ENCODE measurements at regions not wholly inside any gene's neighbourhood (a gene's known extent, or its start where the extent isn't known, plus 50 kb on each side); places are given as distances from the start of the nearest gene placed in this dataset.
A peak's percentile ranks its signal among the peaks of the same experiment; 100 is the strongest.

DNA sequence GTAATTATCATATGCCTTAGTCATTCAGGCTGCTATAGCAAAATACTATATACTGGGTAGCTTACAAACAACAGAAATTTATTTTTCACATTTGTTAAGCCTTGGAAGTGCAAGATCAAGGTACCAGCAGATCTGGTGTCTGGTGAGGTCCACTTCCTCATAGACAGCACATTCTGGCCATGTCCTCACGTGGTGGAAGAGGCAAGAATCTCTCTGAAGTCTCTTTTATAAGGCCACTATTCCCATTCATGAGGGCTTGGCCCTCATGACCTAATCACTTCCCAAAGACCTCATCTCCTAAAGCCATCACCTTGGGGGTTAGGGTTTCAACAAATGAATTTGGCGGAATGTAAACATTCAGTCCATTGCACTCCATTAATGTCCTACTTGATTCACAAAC is 137.5 kb upstream of the C1GALT1 start:
- ATAC-seq (no peak), DNase-seq (no peak), FAIRE-seq (no peak)
- no peak overlapping the region for H3K4me3 ChIP-seq
- intact Hi-C loops (cut with DNase I): no loop called here
- TF ChIP-seq, protein P1, sequence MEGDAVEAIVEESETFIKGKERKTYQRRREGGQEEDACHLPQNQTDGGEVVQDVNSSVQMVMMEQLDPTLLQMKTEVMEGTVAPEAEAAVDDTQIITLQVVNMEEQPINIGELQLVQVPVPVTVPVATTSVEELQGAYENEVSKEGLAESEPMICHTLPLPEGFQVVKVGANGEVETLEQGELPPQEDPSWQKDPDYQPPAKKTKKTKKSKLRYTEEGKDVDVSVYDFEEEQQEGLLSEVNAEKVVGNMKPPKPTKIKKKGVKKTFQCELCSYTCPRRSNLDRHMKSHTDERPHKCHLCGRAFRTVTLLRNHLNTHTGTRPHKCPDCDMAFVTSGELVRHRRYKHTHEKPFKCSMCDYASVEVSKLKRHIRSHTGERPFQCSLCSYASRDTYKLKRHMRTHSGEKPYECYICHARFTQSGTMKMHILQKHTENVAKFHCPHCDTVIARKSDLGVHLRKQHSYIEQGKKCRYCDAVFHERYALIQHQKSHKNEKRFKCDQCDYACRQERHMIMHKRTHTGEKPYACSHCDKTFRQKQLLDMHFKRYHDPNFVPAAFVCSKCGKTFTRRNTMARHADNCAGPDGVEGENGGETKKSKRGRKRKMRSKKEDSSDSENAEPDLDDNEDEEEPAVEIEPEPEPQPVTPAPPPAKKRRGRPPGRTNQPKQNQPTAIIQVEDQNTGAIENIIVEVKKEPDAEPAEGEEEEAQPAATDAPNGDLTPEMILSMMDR (IDR thresholded peaks at IDR 0.05): no peak
- H3K4me1 ChIP-seq: no peaks in the 10 kb centered on the region
- 44 to 68% methylated on average over 2 of the region's 2 CpGs for WGBS, 2 donors
- no peaks in the 10 kb centered on the region for H3K9me3 ChIP-seq
- H3K36me3 ChIP-seq: no peaks in the 10 kb centered on the region
- H3K27ac ChIP-seq: no peak overlapping the region
- H3K27me3 ChIP-seq: no peaks in the 10 kb centered on the region

DNA sequence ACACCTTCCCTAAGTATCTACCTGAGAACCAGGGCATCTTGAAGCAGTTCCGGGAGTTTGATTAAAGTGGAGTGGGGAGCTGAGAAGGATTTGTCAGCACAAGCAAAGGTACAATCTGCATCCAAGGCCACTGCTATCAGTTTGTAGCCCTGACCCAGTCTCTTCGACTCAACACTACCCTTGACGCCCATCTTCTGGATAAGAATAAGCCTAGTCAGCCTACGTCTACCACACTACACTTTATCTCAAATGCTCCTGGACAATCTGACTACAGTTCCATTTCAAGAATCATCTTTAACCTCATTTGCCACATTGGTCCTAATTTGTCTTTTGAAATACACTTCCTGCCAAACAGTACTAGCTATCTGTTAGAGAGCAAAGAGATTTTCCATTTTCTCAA is 134.1 kb upstream of the C1GALT1 start:
- DNase-seq (no peak), FAIRE-seq (no peak), ATAC-seq (no peak)
- Histone ChIP-seq H3K9me3 (no peaks in the 10 kb centered on the region), H3K27me3 (no peaks in the 10 kb centered on the region), H3K36me3 (no peaks in the 10 kb centered on the region), H3K27ac (no peak overlapping the region), H3K4me1 (no peaks in the 10 kb centered on the region), H3K4me3 (no peak overlapping the region)
- TF ChIP-seq, protein P1 (IDR thresholded peaks at IDR 0.05): no peak
- intact Hi-C loops (cut with DNase I): no loop called here
- 48 to 52% methylated on average over 4 of the region's 4 CpGs for WGBS, 2 donors

DNA sequence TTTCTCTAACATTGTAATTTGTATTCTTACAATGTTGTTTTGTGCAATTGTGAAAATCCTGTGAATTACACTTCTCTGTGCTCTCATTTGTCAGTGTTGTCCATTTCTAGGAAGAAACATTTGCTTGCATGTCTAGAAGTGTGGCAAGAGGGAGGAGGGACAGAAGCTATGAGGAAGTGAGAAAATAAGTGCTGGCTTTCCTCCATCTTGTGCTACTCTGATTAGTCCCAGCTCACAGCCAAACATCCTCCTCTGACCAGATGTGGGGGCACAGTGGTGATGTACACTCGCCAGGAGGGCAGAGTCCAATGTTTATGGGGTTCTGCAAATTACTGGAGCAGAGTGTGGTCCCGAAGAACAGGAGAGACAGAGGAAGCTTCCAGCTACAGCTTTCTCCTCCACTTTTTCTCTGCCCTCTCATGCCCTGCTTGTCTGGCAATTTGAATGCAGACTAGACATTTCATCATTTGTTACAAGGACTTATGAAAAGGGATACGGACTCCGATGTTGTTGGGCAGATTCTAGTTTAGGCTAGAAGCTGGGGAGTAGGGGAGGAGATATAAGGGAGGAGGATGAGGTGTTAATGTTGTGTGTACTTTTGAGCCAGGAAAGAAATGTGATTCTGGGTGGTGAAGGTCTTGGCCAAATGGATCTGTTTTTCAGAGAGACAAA is 131.0 kb upstream of the C1GALT1 start:
- Histone ChIP-seq H3K27ac (no peak overlapping the region), H3K9me3 (no peaks in the 10 kb centered on the region), H3K27me3 (no peaks in the 10 kb centered on the region), H3K4me1 (no peaks in the 10 kb centered on the region), H3K36me3 (no peaks in the 10 kb centered on the region), H3K4me3 (no peak overlapping the region)
- ATAC-seq: peak in 3 of 4 donors; percentile 21 to 71 (median 55)
- no peak for DNase-seq
- TF ChIP-seq, protein P1 (IDR thresholded peaks at IDR 0.05): no peak
- intact Hi-C loops (cut with DNase I): no loop called here
- 56 to 64% methylated on average over 4 of the region's 4 CpGs for WGBS, 2 donors
- FAIRE-seq: no peak

DNA sequence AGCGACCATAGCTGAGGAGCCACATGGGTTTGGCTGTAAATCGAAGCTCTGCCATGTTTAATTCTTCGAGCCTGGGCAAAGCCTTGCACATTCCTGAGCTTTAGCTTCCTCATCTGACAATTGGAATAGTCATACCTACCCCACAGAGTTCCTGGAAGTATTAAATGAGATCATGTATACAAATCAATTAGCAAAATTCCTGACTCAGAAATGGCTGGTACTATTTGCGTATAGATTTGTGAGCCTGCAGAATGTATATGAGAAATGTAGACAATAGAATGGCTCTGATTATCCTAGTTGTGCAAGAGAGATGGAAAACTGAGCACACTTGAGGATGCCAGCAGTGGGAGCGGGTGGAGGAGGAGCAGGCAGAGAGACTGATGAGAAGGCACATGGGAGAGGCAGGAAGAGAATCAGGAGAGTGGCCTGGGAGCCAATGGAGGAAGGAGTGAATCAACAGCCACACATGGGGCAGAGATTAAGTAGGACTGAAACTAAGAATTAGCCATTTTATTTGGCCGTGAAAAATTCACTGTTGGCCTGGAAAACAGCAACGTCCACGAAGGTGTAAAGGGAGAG is 128.0 kb upstream of the C1GALT1 start:
- H3K27ac ChIP-seq: no peak overlapping the region
- ATAC-seq: no peak
- no peaks in the 10 kb centered on the region for H3K9me3 ChIP-seq
- H3K27me3 ChIP-seq: no peaks in the 10 kb centered on the region
- 74 to 83% methylated on average over 8 of the region's 8 CpGs for WGBS, 2 donors
- no peak for FAIRE-seq
- TF ChIP-seq, protein P1 (IDR thresholded peaks at IDR 0.05): no peak
- DNase-seq: no peak
- no peaks in the 10 kb centered on the region for H3K36me3 ChIP-seq
- H3K4me1 ChIP-seq: no peaks in the 10 kb centered on the region
- intact Hi-C loops (cut with DNase I): no loop called here
- H3K4me3 ChIP-seq: no peak overlapping the region
